IPS-NIHi7 (cell line): ENCODE measurements at regions not wholly inside any gene's neighbourhood (a gene's known extent, or its start where the extent isn't known, plus 50 kb on each side); places are given as distances from the start of the nearest gene placed in this dataset.
A peak's percentile ranks its signal among the peaks of the same experiment; 100 is the strongest.
"Not testable (repeated sequence)": the region's sequence is repeated elsewhere in the genome, so short reads cannot be mapped to it uniquely, and the experiment has no call there.

Experiments used
- DNase-seq: peaks from one replicate; pipeline ENCODE4 v3.0.0; 2012; ENCODE audit warnings: mixed read lengths; ENCODE audit errors: extremely low spot score

- DNase-seq = no peak
These were observed 88.1 kb downstream of the POSTN start for GRCh38 chr13:37510441-37510840.

GRCh38 chr13:37505531-37505930 is 93.0 kb downstream of the POSTN start:
- no peak for DNase-seq

- DNase-seq = no peak
These were observed 94.3 kb downstream of the POSTN start for GRCh38 chr13:37504251-37504650.

GRCh38 chr13:37503287-37503686 is 95.3 kb downstream of the POSTN start:
- no peak for DNase-seq

GRCh38 chr13:37502303-37502993 is 96.1 kb downstream of the POSTN start:
- not testable (repeated sequence) for DNase-seq

GRCh38 chr13:37501187-37501586 is 97.4 kb downstream of the POSTN start:
- no peak for DNase-seq

GRCh38 chr13:37495046-37495445 is 103.5 kb downstream of the POSTN start:
- no peak for DNase-seq

- DNase-seq = no peak
These were observed 104.8 kb downstream of the POSTN start for GRCh38 chr13:37493775-37494174.

- no peak for DNase-seq
These were observed 105.6 kb downstream of the POSTN start for GRCh38 chr13:37492741-37493514.

GRCh38 chr13:37492075-37492474 is 106.5 kb downstream of the POSTN start:
- DNase-seq = no peak

- DNase-seq = no peak
These were observed 106.9 kb downstream of the POSTN start for GRCh38 chr13:37491661-37492060.

- DNase-seq = no peak
These were observed 108.3 kb downstream of the POSTN start for GRCh38 chr13:37490176-37490779.

GRCh38 chr13:37488726-37489125 is 109.8 kb downstream of the POSTN start:
- DNase-seq = no peak

- DNase-seq = no peak
These were observed 112.3 kb downstream of the POSTN start for GRCh38 chr13:37486171-37486681.

- DNase-seq = no peak
These were observed 112.8 kb downstream of the POSTN start for GRCh38 chr13:37485756-37486155.

- DNase-seq = no peak
These were observed 114.5 kb downstream of the POSTN start for GRCh38 chr13:37484056-37484455.

- DNase-seq = no peak
These were observed 116.2 kb downstream of the POSTN start for GRCh38 chr13:37482331-37482730.

- DNase-seq = no peak
These were observed 116.7 kb downstream of the POSTN start for GRCh38 chr13:37481885-37482227.

GRCh38 chr13:37481011-37481884 is 117.3 kb downstream of the POSTN start:
- no peak for DNase-seq

- DNase-seq = no peak
These were observed 118.7 kb downstream of the POSTN start for GRCh38 chr13:37479916-37480315.

GRCh38 chr13:37476874-37477273 is 121.7 kb downstream of the POSTN start:
- DNase-seq = peak; percentile 27

- DNase-seq = no peak
These were observed 122.6 kb downstream of the POSTN start for GRCh38 chr13:37475966-37476365.
